ENCODE measurements at regions not wholly inside any gene's neighbourhood (a gene's known extent, or its start where the extent isn't known, plus 50 kb on each side); places are given as distances from the start of the nearest gene placed in this dataset.
A peak's percentile ranks its signal among the peaks of the same experiment; 100 is the strongest.

DNA sequence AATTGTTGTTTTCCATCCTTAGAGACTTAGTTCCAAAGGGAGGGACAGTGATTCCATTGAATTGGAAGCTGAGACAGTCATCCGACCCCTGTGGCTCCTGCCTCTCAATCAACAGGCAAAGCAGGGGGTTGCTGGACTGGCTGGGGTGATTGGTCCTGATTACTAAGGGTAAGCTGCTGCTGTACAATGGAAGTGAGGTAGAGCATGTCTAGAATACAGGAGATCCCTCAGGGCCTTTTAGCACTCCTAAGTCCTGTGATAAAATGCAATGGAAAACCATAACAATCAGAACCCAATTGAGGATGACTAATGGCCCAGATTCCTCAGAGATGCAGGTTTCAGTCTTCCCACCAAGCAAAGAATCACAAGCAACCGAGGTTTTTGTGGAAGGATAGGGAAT is 127.6 kb downstream of the AASDH start:
- TF ChIP-seq MYC (IDR thresholded peaks at IDR 0.05; ENCODE audit: low read depth, low read length) (no peak), POLR2A (IDR thresholded peaks at IDR 0.05; ENCODE audit: extremely low read depth, insufficient read length) (no peak)
- TF ChIP-seq, protein P1, sequence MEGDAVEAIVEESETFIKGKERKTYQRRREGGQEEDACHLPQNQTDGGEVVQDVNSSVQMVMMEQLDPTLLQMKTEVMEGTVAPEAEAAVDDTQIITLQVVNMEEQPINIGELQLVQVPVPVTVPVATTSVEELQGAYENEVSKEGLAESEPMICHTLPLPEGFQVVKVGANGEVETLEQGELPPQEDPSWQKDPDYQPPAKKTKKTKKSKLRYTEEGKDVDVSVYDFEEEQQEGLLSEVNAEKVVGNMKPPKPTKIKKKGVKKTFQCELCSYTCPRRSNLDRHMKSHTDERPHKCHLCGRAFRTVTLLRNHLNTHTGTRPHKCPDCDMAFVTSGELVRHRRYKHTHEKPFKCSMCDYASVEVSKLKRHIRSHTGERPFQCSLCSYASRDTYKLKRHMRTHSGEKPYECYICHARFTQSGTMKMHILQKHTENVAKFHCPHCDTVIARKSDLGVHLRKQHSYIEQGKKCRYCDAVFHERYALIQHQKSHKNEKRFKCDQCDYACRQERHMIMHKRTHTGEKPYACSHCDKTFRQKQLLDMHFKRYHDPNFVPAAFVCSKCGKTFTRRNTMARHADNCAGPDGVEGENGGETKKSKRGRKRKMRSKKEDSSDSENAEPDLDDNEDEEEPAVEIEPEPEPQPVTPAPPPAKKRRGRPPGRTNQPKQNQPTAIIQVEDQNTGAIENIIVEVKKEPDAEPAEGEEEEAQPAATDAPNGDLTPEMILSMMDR (IDR thresholded peaks at IDR 0.05; ENCODE audit: low read depth, low read length), result no peak
- TF ChIP-seq, protein P2, sequence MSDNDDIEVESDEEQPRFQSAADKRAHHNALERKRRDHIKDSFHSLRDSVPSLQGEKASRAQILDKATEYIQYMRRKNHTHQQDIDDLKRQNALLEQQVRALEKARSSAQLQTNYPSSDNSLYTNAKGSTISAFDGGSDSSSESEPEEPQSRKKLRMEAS (IDR thresholded peaks at IDR 0.05; ENCODE audit: low read depth, low read length), result no peak
- H3K4me3 ChIP-seq (ENCODE audit: low read depth, low read length), result no peak overlapping the region
- no peak for DNase-seq (ENCODE audit: low read depth)

DNA sequence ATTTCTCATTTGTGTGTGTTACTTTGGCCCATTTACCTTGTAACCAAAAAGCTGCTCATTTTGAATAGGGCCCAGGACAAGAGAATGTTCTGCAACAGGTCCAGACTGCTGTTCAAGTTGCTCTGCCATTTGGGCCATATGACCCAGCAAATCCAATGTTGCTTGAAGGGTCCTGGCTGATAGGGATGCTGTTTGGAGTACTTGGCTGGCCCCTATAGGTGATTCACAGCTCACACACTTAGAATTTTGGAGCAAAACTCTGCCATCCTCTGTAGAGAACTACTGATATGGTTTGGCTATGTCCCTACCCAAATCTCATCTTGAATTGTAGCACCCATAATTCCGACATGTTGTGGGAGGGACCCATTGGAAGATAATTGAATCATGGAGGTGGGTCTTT is 131.5 kb downstream of the AASDH start:
- DNase-seq (ENCODE audit: low read depth), result peak; percentile 24
- H3K4me3 ChIP-seq (ENCODE audit: low read depth, low read length), result no peak overlapping the region
- TF ChIP-seq POLR2A (IDR thresholded peaks at IDR 0.05; ENCODE audit: extremely low read depth, insufficient read length), result no peak
- TF ChIP-seq, protein P1 (IDR thresholded peaks at IDR 0.05; ENCODE audit: low read depth, low read length), result peak; percentile 16

DNA sequence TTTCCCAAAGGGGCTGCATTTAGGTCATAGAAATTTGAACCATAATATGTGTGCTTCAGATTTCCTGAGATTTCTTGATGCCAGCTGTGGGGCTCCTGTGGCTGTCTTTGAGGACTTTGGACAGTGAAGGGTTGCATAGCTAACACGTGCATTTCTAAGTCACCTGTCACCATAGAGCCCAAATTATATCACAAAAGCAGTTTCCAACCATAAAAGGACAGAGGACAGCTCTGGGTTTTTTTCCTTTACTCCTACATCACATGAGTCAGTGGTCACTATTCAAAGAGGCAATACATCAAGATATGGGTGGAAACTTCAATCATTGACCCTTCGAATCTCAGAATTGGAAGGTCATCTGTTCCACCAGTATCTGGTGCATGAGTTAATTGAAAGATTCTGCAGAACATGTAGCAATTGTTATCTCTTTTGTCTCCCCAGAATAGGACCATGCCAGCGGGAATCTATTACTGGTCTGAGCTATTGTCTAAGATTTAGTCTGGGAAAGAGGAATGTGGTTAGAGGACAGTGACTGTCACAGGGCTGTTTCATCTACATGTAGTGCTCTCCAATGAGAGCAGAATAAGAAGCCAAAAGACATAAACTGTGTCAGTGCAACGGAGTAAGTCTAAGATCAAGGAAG is 133.5 kb downstream of the AASDH start:
- DNase-seq (ENCODE audit: low read depth), result no peak
- TF ChIP-seq, protein P1 (IDR thresholded peaks at IDR 0.05; ENCODE audit: low read depth, low read length), result no peak
- TF ChIP-seq, protein P2 (IDR thresholded peaks at IDR 0.05; ENCODE audit: low read depth, low read length), result no peak
- TF ChIP-seq POLR2A (IDR thresholded peaks at IDR 0.05; ENCODE audit: extremely low read depth, insufficient read length) (no peak), MYC (IDR thresholded peaks at IDR 0.05; ENCODE audit: low read depth, low read length) (no peak)
- H3K4me3 ChIP-seq (ENCODE audit: low read depth, low read length), result no peak overlapping the region

DNA sequence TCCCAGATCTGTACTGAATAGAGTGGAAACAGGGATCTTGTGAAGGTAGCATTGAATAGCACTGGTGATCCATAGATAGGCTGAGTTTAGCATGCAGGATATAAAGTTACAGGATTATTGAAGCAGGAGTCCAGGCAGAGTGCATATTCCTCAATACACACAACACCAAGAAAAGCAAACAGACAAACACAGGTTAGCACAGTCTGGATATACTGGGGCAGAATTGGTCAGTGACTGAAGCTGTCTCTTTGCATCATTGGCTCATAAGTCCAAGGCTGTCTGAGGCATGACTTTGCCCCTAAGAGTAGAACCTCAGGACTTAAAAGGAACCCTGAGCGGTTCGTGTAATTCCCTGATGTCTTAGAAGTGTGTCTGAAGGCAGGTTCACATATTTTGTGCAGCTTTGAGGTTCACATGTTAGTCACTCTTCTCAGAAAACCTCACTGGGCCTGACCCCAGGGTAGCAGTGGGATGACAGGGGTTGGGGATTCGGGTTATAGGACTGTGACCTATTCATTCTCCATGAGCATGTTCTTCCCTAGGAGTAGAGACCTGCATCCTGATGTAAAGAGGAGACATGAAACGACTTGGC is 134.6 kb downstream of the AASDH start:
- TF ChIP-seq, protein P1 (IDR thresholded peaks at IDR 0.05; ENCODE audit: low read depth, low read length), result no peak
- TF ChIP-seq, protein P2 (IDR thresholded peaks at IDR 0.05; ENCODE audit: low read depth, low read length), result no peak
- TF ChIP-seq MYC (IDR thresholded peaks at IDR 0.05; ENCODE audit: low read depth, low read length), result no peak
- TF ChIP-seq POLR2A (IDR thresholded peaks at IDR 0.05; ENCODE audit: extremely low read depth, insufficient read length), result no peak
- H3K4me3 ChIP-seq (ENCODE audit: low read depth, low read length), result no peak overlapping the region
- no peak for DNase-seq (ENCODE audit: low read depth)

DNA sequence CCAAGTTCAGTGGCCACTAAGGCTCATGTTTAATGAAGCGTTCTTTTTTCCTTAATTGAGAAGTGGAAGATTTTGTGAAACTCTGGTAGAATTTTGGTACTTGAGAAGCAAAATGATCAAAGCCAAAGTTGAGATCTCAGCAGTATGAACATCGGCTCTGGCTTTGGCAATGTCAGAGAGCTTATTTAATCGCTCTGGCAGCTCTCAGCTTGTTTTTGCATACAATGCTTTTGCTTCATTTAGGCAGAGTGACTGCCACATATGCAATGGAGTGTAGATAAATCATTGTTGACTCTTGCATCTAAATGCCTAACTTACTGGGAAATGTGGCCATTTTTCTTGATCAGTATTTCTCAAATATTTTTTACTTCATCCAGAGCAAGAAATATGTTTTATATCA is 135.7 kb downstream of the AASDH start:
- TF ChIP-seq MYC (IDR thresholded peaks at IDR 0.05; ENCODE audit: low read depth, low read length), result no peak
- TF ChIP-seq, protein P1 (IDR thresholded peaks at IDR 0.05; ENCODE audit: low read depth, low read length), result no peak
- TF ChIP-seq, protein P2 (IDR thresholded peaks at IDR 0.05; ENCODE audit: low read depth, low read length), result no peak
- TF ChIP-seq POLR2A (IDR thresholded peaks at IDR 0.05; ENCODE audit: extremely low read depth, insufficient read length), result no peak
- no peak overlapping the region for H3K4me3 ChIP-seq (ENCODE audit: low read depth, low read length)
- DNase-seq (ENCODE audit: low read depth), result no peak
